HEK293 (cell line): ENCODE measurements at regions not wholly inside any gene's neighbourhood (a gene's known extent, or its start where the extent isn't known, plus 50 kb on each side); places are given as distances from the start of the nearest gene placed in this dataset.

Source experiments
- CTCF ChIA-PET: fragments of 350-600 bp; formaldehyde crosslinking; extraction: SDS; loops from one replicate; lab custom pipeline; 2021; ENCODE audit warnings: antibody characterized with exemption; lab: Yijun Ruan, JAX
- POLR2A ChIA-PET: fragments of 300-600 bp; formaldehyde crosslinking; extraction: SDS; loops from one replicate; lab custom pipeline; 2020; ENCODE audit warnings: antibody characterized with exemption, inconsistent platforms; lab: Yijun Ruan, JAX
- H3K27ac ChIP-seq: fragments of 200-500 bp; sonication (Bioruptor generic); 2 replicates; pipeline ENCODE4 v1.5.1; 2014; ENCODE audit warnings: low read depth, low read length, control low read depth, inconsistent platforms; ENCODE audit errors: extremely low read depth
- H3K36me3 ChIP-seq, 2 experiments: fragments of 200-500 bp in 1 of 2; sonication (Bioruptor generic) in 1 of 2; 1 replicate in 1 of 2; 2 replicates in 1 of 2; pipeline ENCODE4 v1.5.1; 2014 to 2017; ENCODE audit warnings: inconsistent platforms in 2 of 2, low read length in 2 of 2; ENCODE audit not compliant: control insufficient read depth in 2 of 2, insufficient read depth in 1 of 2
- H3K4me1 ChIP-seq: fragments of 200-500 bp; sonication (Bioruptor generic); 2 replicates; pipeline ENCODE4 v1.5.1; 2014; ENCODE audit warnings: mild to moderate bottlenecking, low read length, inconsistent platforms; ENCODE audit not compliant: control insufficient read depth, insufficient read depth
- H3K4me3 ChIP-seq: 2 replicates; pipeline ENCODE4 v1.5.1; 2011; ENCODE audit warnings: low read depth, mild to moderate bottlenecking, control low read depth, low read length, moderate library complexity
- H3K9me3 ChIP-seq: fragments of 200-500 bp; sonication (Bioruptor generic); 2 replicates; pipeline ENCODE4 v1.5.1; 2014; ENCODE audit warnings: low read depth, low read length, inconsistent platforms; ENCODE audit not compliant: control insufficient read depth, insufficient read depth
- HOXD13 ChIP-seq: sonication (generic); formaldehyde crosslinking; IDR thresholded peaks from 2 replicates; pipeline ENCODE4 v1.8.0; 2022; ENCODE audit warnings: missing genetic modification reagents, borderline replicate concordance
- KLF10 ChIP-seq: fragments of 450-650 bp; IDR thresholded peaks from 2 replicates; pipeline ENCODE4 v1.5.1; 2018; ENCODE audit warnings: missing biosample characterization, mild to moderate bottlenecking, missing genetic modification characterization
- SP2 ChIP-seq: fragments of 450-650 bp; formaldehyde crosslinking; IDR thresholded peaks from 2 replicates; pipeline ENCODE4 v1.5.1; 2016; ENCODE audit warnings: missing biosample characterization, missing genetic modification characterization
- WT1 ChIP-seq: fragments of 450-650 bp; formaldehyde crosslinking; IDR thresholded peaks from 2 replicates; pipeline ENCODE4 v1.5.1; 2016; ENCODE audit warnings: missing biosample characterization, missing genetic modification characterization
- YY2 ChIP-seq: fragments of 450-650 bp; formaldehyde crosslinking; IDR thresholded peaks from 2 replicates; pipeline ENCODE4 v1.5.1; 2016; ENCODE audit warnings: missing biosample characterization, missing genetic modification characterization
- ZBTB20 ChIP-seq: fragments of 450-650 bp; formaldehyde crosslinking; IDR thresholded peaks from 2 replicates; pipeline ENCODE4 v1.5.1; 2016; ENCODE audit warnings: missing biosample characterization, missing genetic modification characterization
- ZBTB21 ChIP-seq: fragments of 450-650 bp; formaldehyde crosslinking; IDR thresholded peaks from 2 replicates; pipeline ENCODE4 v1.5.1; 2017; ENCODE audit warnings: missing biosample characterization, missing genetic modification characterization
- ZBTB7A ChIP-seq: fragments of 450-650 bp; formaldehyde crosslinking; IDR thresholded peaks from 2 replicates; pipeline ENCODE4 v1.5.1; 2016; ENCODE audit warnings: low read depth, missing biosample characterization, missing genetic modification characterization
- ZNF112 ChIP-seq: fragments of 450-650 bp; formaldehyde crosslinking; IDR thresholded peaks from 2 replicates; pipeline ENCODE4 v1.5.0; 2017; ENCODE audit warnings: missing biosample characterization, missing genetic modification characterization
- ZNF121 ChIP-seq: fragments of 450-650 bp; formaldehyde crosslinking; IDR thresholded peaks from 2 replicates; pipeline ENCODE4 v1.5.1; 2016; ENCODE audit warnings: missing biosample characterization, missing genetic modification characterization
- ZNF132 ChIP-seq: fragments of 450-650 bp; formaldehyde crosslinking; IDR thresholded peaks from 2 replicates; pipeline ENCODE4 v1.5.1; 2017; ENCODE audit warnings: missing biosample characterization, missing genetic modification characterization, borderline replicate concordance
- ZNF155 ChIP-seq: fragments of 450-650 bp; formaldehyde crosslinking; IDR thresholded peaks from 2 replicates; pipeline ENCODE4 v1.5.1; 2016; ENCODE audit warnings: missing biosample characterization, missing genetic modification characterization
- ZNF239 ChIP-seq: fragments of 450-650 bp; formaldehyde crosslinking; IDR thresholded peaks from 2 replicates; pipeline ENCODE4 v1.5.1; 2016; ENCODE audit warnings: missing biosample characterization, missing genetic modification characterization
- ZNF24 ChIP-seq: fragments of 450-650 bp; formaldehyde crosslinking; IDR thresholded peaks from 2 replicates; pipeline ENCODE4 v1.5.1; 2016; ENCODE audit warnings: missing biosample characterization, missing genetic modification characterization
- ZNF350 ChIP-seq: fragments of 450-650 bp; formaldehyde crosslinking; IDR thresholded peaks from 2 replicates; pipeline ENCODE4 v1.5.0; 2017; ENCODE audit warnings: missing biosample characterization, mild to moderate bottlenecking, missing genetic modification characterization
- ZNF354C ChIP-seq: fragments of 450-650 bp; formaldehyde crosslinking; IDR thresholded peaks from 2 replicates; pipeline ENCODE4 v1.5.1; 2016; ENCODE audit warnings: missing biosample characterization, missing genetic modification characterization, low read depth, borderline replicate concordance
- ZNF391 ChIP-seq: fragments of 450-650 bp; formaldehyde crosslinking; IDR thresholded peaks from 2 replicates; pipeline ENCODE4 v1.5.1; 2016; ENCODE audit warnings: low read depth, missing biosample characterization, missing genetic modification characterization, borderline replicate concordance
- ZNF423 ChIP-seq: fragments of 450-650 bp; formaldehyde crosslinking; IDR thresholded peaks from 2 replicates; pipeline ENCODE4 v1.5.1; 2016; ENCODE audit warnings: missing biosample characterization, missing genetic modification characterization
- ZNF510 ChIP-seq: fragments of 450-650 bp; formaldehyde crosslinking; IDR thresholded peaks from 2 replicates; pipeline ENCODE4 v1.5.1; 2018; ENCODE audit warnings: mild to moderate bottlenecking, missing genetic modification characterization, missing biosample characterization; ENCODE audit not compliant: insufficient replicate concordance
- ZNF514 ChIP-seq: fragments of 450-650 bp; formaldehyde crosslinking; IDR thresholded peaks from 2 replicates; pipeline ENCODE4 v1.5.1; 2016; ENCODE audit warnings: missing biosample characterization, missing genetic modification characterization
- ZNF629 ChIP-seq: fragments of 450-650 bp; formaldehyde crosslinking; IDR thresholded peaks from 2 replicates; pipeline ENCODE4 v1.5.1; 2017; ENCODE audit warnings: missing biosample characterization, missing genetic modification characterization
- ZNF670 ChIP-seq: fragments of 450-650 bp; formaldehyde crosslinking; IDR thresholded peaks from 2 replicates; pipeline ENCODE4 v1.5.1; 2016; ENCODE audit warnings: missing biosample characterization, missing genetic modification characterization, low read depth
- ZNF701 ChIP-seq: fragments of 450-650 bp; formaldehyde crosslinking; IDR thresholded peaks from 2 replicates; pipeline ENCODE4 v1.5.1; 2016; ENCODE audit warnings: missing biosample characterization, missing genetic modification characterization
- ZNF791 ChIP-seq: fragments of 450-650 bp; formaldehyde crosslinking; IDR thresholded peaks from 2 replicates; pipeline ENCODE4 v1.5.1; 2016; ENCODE audit warnings: missing biosample characterization, missing genetic modification characterization
- TF ChIP-seq, protein P1 (sequence below): fragments of 450-650 bp; formaldehyde crosslinking; IDR thresholded peaks from 2 replicates; pipeline ENCODE4 v1.5.1; 2016; ENCODE audit warnings: missing biosample characterization, missing genetic modification characterization
- TF ChIP-seq, protein P2 (sequence below): fragments of 450-650 bp; formaldehyde crosslinking; IDR thresholded peaks from 2 replicates; pipeline ENCODE4 v1.5.1; 2017; ENCODE audit warnings: missing biosample characterization, missing genetic modification characterization
- TF ChIP-seq, protein P3 (sequence below): fragments of 450-650 bp; formaldehyde crosslinking; optimal IDR thresholded peaks from 2 replicates; pipeline ENCODE3; 2016; ENCODE audit warnings: missing biosample characterization, mild to moderate bottlenecking, missing genetic modification characterization
- TF ChIP-seq, protein P4 (sequence below): IDR thresholded peaks from 2 replicates; pipeline ENCODE4 v1.6.1; 2011; ENCODE audit warnings: mild to moderate bottlenecking, low read depth, low read length, borderline replicate concordance
- TF ChIP-seq, protein P5 (sequence below): fragments of 450-650 bp; formaldehyde crosslinking; IDR thresholded peaks from 2 replicates; pipeline ENCODE4 v1.5.1; 2016; ENCODE audit warnings: missing biosample characterization, missing genetic modification characterization

DNA sequence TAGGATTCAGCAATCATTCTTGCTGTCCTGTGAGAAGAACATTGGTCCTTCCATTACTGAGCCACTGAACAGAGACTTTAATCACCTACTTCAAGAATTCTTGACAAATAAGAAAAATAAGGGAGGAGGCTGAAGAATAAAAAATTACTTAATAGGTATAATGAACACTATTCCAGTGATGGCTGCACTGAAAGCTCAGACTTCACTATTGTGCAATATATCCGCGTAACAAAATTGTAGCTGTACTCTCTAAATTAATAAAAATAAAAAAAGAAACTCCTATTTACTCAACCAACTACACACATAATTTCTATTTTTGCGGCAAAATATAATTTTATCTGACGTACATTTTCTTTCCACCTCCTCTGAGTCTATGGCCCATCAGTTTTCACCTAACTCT is 2441.0 kb downstream of the PCDH7 start (continued):
- TF ChIP-seq ZNF354C (tag by site-specific recombination) (no peak), KLF10 (tag by site-specific recombination) (no peak)

DNA sequence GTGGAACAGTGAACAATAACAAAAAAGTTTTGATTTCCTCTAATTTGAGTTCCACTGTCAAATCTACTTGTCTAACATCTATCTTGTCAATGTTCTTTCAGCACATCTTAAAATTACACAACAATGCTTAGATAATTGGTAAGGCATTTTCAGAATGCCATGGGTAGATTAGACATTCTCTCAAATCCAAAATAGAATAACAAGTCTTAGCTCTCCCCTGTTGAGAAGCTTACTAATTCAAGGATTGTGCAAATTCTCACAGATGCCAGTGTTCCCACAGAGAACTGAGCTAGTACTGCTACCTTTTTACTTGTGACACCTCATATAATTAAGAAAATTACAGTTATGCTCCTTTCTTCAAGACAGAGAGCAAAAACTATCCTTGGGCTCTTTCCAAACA is 2442.0 kb downstream of the PCDH7 start:
- POLR2A ChIA-PET = no interaction called here
- H3K4me1 ChIP-seq = no peaks in the 10 kb centered on the region
- CTCF ChIA-PET = no interaction called here

DNA sequence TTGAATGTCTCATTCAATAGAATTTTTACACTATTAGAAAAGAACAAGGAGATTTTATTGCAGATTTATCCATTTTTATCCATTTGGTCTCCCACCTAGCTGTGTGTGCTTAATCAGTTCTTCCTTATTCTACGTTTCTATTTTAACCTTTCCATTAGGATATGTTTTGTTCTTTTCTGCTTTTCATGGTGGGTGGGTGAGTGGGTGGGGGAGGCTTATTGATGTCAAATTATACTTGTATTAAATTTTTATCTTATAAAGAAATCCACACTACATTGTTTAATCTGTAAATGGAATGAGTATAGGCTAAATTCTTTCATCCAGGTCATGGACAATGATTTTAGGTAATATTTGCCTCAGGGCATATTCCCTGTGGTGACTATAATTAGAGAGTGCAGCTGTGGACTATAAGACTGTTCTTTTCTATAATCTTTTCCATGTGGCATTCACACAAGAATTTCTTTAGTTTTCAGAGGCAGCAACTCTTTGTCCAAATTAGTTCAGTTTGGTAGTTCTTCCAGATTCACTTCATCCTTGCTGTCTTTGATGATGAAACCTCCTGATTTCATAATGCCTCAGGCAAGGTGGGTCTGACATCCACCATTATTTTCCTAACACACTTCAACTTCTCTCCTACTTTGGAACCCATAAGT is 2451.8 kb downstream of the PCDH7 start:
- POLR2A ChIA-PET = no interaction called here
- no peaks in the 10 kb centered on the region for H3K4me1 ChIP-seq
- no peaks in the 10 kb centered on the region for H3K36me3 ChIP-seq
- CTCF ChIA-PET = no interaction called here
- no peaks in the 10 kb centered on the region for H3K9me3 ChIP-seq
- no peak overlapping the region for H3K27ac ChIP-seq
- H3K4me3 ChIP-seq = no peak overlapping the region
- TF ChIP-seq ZNF391 (no peak), ZBTB21 (tag by site-specific recombination) (no peak), ZNF510 (tag by site-specific recombination) (no peak), ZNF132 (no peak), ZBTB7A (tag by site-specific recombination) (no peak), ZNF239 (tag by site-specific recombination) (no peak), HOXD13 (CRISPR knock-in tag) (no peak), ZBTB20 (tag by site-specific recombination) (no peak), ZNF350 (tag by site-specific recombination) (no peak), ZNF423 (no peak), ZNF701 (no peak), ZNF24 (no peak), ZNF155 (tag by site-specific recombination) (no peak), ZNF112 (tag by site-specific recombination) (no peak), ZNF670 (no peak), ZNF514 (tag by site-specific recombination) (no peak)
- TF ChIP-seq, protein P1, sequence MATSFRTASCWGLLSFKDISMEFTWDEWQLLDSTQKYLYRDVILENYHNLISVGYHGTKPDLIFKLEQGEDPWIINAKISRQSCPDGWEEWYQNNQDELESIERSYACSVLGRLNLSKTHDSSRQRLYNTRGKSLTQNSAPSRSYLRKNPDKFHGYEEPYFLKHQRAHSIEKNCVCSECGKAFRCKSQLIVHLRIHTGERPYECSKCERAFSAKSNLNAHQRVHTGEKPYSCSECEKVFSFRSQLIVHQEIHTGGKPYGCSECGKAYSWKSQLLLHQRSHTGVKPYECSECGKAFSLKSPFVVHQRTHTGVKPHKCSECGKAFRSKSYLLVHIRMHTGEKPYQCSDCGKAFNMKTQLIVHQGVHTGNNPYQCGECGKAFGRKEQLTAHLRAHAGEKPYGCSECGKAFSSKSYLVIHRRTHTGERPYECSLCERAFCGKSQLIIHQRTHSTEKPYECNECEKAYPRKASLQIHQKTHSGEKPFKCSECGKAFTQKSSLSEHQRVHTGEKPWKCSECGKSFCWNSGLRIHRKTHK (tag by site-specific recombination) = no peak
- TF ChIP-seq, protein P2, sequence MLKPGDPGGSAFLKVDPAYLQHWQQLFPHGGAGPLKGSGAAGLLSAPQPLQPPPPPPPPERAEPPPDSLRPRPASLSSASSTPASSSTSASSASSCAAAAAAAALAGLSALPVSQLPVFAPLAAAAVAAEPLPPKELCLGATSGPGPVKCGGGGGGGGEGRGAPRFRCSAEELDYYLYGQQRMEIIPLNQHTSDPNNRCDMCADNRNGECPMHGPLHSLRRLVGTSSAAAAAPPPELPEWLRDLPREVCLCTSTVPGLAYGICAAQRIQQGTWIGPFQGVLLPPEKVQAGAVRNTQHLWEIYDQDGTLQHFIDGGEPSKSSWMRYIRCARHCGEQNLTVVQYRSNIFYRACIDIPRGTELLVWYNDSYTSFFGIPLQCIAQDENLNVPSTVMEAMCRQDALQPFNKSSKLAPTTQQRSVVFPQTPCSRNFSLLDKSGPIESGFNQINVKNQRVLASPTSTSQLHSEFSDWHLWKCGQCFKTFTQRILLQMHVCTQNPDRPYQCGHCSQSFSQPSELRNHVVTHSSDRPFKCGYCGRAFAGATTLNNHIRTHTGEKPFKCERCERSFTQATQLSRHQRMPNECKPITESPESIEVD (tag by site-specific recombination) = no peak

More for the DNA sequence above, 2442.0 kb downstream of the PCDH7 start:
- TF ChIP-seq, protein P3, sequence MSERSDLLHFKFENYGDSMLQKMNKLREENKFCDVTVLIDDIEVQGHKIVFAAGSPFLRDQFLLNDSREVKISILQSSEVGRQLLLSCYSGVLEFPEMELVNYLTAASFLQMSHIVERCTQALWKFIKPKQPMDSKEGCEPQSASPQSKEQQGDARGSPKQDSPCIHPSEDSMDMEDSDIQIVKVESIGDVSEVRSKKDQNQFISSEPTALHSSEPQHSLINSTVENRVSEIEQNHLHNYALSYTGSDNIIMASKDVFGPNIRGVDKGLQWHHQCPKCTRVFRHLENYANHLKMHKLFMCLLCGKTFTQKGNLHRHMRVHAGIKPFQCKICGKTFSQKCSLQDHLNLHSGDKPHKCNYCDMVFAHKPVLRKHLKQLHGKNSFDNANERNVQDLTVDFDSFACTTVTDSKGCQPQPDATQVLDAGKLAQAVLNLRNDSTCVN (tag by site-specific recombination) = no peak
- TF ChIP-seq, protein P4, sequence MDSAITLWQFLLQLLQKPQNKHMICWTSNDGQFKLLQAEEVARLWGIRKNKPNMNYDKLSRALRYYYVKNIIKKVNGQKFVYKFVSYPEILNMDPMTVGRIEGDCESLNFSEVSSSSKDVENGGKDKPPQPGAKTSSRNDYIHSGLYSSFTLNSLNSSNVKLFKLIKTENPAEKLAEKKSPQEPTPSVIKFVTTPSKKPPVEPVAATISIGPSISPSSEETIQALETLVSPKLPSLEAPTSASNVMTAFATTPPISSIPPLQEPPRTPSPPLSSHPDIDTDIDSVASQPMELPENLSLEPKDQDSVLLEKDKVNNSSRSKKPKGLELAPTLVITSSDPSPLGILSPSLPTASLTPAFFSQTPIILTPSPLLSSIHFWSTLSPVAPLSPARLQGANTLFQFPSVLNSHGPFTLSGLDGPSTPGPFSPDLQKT = no peak
- no peak for TF ChIP-seq YY2
- TF ChIP-seq ZNF155 (tag by site-specific recombination) = no peak
- no peak for TF ChIP-seq SP2
- TF ChIP-seq, protein P5, sequence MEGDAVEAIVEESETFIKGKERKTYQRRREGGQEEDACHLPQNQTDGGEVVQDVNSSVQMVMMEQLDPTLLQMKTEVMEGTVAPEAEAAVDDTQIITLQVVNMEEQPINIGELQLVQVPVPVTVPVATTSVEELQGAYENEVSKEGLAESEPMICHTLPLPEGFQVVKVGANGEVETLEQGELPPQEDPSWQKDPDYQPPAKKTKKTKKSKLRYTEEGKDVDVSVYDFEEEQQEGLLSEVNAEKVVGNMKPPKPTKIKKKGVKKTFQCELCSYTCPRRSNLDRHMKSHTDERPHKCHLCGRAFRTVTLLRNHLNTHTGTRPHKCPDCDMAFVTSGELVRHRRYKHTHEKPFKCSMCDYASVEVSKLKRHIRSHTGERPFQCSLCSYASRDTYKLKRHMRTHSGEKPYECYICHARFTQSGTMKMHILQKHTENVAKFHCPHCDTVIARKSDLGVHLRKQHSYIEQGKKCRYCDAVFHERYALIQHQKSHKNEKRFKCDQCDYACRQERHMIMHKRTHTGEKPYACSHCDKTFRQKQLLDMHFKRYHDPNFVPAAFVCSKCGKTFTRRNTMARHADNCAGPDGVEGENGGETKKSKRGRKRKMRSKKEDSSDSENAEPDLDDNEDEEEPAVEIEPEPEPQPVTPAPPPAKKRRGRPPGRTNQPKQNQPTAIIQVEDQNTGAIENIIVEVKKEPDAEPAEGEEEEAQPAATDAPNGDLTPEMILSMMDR (tag by site-specific recombination) = no peak
- TF ChIP-seq ZNF121 (tag by site-specific recombination) = no peak
- TF ChIP-seq ZNF791 = no peak
- no peak for TF ChIP-seq WT1 (tag by site-specific recombination)
- no peak for TF ChIP-seq ZNF629 (tag by site-specific recombination)
- TF ChIP-seq, all 188 proteins: peak for 0
- Histone ChIP-seq H3K4me3 (no peak overlapping the region), H3K36me3 (no peaks in the 10 kb centered on the region), H3K9me3 (no peaks in the 10 kb centered on the region), H3K27ac (no peak overlapping the region)
